GM19463 (cell line): ENCODE measurements at regions not wholly inside any gene's neighbourhood (a gene's known extent, or its start where the extent isn't known, plus 50 kb on each side); places are given as distances from the start of the nearest gene placed in this dataset.

Experiments
- ATAC-seq: cut with Tn5 transposase; IDR thresholded peaks from one replicate; pipeline ENCODE4 v1.9.1; 2021; ENCODE audit warnings: mild to moderate bottlenecking, moderate library complexity; ENCODE audit not compliant: unreplicated experiment

DNA sequence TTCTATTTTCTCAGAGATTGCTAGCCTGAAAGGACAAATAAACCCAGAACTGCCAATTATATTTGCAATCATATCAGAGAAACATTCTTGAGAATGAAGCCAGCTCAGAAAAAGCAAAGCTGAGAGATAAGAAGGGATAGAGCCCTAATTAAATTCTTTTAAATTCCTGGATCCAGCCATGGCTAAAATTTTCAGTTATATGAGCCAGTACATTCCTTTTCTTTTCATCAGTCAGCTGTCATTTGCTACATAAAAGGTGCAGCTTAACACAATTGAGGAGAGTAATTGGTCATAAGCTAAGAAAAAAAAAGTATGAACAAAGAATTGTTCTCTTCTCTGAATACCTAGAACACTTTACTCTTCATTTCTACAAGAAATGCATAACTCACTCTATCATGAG is 303.5 kb upstream of the FIGN start:
- ATAC-seq = no peak

DNA sequence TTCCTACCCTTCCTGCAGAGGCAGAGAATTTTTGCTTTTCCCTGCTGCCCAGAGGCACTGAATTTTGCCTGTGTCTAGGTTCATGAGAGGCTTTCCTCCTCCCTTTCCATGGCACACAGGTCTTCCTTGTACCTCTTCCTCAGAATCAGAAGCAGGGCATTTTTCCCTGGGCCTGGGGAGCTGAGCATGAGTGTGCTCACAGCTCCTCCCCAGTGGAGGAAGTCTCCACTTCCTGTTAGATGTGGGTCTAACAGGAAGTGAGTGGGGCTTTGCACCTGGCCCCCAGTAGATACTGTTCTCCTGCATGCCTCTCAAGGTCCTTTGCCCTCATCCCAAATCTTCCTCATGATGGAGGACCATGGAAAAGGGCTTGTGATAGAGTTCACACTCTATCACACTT is 297.2 kb upstream of the FIGN start:
- ATAC-seq = no peak

DNA sequence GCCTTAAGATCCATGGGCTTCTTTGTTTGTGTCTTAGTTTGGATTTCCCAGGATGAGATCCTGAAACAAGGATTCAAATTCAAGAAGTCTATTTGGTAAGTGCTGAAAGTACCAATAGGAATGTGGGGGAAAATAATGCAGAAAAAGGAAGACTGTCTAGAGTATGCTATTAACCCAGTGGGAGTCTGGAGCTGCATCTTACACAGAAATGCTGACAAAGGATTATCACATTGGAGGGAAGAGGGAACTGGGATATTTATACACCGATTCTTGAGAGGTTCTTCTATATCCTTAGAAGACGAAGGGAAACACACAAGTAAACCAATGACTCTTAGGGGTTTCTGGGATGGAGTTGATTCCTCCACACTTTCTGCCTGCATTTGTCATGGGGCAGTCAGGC is 294.8 kb upstream of the FIGN start:
- no peak for ATAC-seq

DNA sequence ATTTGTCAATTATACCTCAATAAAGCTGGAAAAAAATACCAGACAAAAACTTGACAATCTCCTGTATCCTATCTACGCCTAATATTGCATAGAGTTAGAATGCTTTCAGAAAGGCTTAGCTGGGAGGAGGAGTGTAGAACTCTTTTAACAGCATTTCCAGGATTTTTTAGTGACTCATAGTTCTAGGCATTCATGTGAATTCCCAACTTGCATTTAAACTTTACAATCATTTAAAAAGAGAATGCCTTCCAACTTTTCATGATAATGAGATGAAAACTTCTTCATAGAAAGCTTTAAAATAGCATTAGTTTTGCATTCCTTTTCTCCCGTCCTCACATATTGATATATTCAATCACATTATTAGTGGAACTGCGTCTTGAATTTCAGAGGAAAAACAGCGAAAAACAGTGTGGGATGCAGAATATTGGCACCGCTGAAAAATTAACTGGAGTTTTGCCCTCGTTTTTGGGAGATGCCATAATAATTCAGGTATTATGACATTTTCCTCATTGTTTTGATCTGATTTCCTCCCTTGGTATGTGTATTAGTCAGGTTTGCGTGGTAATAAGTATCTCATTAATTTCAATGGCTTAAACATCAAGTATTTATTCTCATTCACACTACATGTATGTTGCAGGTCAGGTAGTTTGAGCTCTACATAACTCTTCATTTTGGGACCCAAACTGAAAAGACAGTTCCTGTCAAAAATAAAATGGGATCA is 293.2 kb upstream of the FIGN start:
- ATAC-seq = no peak

DNA sequence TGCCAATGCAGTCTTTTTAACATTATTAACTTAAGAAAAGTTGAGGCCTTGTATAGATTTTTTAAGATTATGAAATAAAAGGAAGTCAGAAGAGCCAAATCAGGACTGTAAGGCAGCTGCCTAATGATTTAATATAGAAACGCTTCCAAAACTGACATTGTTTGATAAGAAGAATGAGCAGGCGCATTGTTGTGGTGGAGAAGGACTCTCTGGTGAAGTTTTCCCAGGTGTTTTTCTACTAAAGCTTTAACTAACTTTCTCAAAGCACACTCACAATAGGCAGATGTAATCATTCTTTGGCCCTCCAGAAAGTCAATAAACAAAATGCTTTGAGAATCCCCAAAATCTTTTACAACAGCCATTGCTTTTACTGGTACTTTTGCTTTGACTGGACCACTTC is 288.6 kb upstream of the FIGN start:
- no peak for ATAC-seq

DNA sequence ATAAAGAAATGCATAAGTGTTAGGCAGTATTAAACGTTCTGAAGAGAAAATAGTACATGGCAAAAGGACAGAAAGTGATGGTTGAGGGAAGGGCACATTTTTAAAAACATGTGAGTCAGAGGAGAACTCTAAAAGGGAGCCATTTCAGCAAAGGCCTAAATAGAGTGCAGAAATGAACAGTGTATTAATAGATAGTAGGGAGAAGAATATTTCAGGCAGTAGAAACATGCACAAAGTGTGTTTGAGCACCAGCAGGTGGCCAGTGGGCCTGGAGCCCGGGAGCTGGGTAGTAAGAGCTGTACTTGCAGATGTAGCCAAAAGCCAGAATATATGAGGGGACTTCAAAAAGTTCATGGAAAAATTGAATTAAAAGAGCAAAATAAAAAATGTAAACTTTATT is 288.1 kb upstream of the FIGN start:
- ATAC-seq = no peak

DNA sequence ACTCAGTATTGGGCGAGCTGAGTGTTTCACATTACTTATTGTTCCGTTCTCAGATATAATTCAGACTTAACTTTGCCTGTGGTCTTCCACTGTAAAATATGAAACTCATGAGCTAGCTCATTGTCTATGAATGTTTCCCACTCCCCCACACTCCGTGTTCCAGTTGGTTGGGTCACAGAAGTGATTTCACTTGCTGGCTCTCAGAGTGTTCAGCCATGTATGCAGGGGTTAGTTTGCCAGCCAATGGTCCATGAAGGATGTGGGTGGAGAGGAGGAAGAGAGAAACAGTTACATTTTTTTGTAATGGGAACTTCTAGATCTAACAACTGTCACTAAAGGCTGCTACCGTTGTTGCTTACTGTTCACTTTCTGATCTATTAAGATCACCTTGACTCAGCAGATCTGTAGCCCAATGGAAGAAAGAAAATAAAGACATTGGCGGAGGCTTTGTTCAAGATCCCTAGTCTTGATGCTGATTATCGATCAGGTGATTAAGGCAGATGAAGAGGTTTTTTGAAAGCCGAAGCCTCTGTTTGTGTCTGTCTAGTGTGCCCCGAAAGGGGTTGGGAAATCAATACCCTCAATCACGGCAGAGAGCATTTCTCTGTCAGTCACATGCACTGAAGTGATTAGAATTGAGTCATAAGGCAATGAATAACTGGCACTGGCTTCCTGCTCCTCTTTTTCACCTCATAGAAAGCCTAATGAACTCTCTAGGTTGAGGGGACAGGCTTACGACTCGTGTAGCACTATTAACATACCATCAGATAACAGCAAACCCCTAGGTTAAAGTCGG is 279.7 kb upstream of the FIGN start:
- ATAC-seq = peak; percentile 93

DNA sequence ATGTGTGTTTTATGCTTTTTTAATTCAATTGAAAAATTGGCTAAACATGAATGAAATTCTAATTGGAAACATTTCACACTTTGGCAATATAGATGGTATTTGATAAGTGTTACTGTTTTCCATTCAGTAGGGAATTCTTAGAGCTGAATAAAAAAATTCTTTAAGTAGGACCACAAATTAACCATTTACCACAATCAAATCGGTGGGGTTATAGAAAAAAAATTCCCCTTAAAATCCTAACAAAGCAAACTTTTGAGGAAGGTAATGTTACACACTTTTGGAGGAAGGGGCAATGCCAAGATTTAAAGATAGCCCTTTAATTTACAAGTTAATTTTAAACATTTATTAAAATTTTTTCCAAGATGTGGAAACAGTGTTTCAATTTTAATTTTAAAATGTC is 279.0 kb upstream of the FIGN start:
- ATAC-seq = no peak

DNA sequence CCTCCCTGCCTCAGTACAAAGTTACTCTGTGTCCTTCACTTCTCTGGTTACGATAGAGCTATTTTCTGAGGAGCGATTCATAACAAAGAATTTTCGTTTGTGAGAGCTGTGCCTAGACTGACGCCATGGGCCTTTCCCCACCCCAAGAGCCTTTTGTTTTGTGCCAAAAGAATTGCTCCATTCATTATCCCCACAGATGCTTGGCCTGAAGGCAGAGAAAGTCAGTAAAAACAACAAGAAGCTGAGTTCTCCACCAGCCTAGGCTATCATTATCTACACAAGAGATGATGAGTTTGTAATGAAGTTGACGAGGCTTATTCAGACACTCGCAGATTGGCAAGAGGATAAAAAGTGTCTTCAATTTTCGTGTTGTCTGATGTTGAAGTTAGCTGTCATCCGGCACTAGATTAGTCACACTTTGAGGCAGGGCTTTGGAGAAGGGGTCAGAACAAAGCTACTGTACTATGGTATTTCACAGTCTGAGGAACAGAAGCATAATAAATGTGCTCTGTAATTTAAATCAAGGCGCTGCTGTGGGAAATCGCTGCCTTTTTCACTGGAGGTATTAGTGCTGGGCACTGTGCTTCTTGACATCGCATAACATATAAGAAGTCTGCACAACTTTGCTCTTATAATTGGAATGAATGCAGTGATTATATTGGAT is 278.4 kb upstream of the FIGN start:
- no peak for ATAC-seq

DNA sequence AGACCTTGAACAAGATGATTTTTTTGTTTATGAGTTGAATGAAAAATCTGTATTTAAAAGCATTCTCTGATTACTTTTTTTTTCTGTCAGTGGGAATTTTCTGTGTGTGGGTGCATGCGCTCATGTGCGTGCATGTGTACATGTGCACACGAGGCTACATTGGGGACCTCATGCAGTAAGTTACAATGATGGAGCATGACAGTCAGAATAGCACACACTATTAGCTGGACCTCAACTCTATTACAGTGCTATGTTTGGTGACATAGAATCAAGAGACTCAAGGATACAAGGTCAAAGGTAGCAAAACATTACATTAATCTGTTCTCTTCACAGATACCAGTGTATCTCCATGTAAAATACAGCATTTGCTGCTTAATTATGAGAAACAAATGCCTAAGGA is 276.8 kb upstream of the FIGN start:
- no peak for ATAC-seq

DNA sequence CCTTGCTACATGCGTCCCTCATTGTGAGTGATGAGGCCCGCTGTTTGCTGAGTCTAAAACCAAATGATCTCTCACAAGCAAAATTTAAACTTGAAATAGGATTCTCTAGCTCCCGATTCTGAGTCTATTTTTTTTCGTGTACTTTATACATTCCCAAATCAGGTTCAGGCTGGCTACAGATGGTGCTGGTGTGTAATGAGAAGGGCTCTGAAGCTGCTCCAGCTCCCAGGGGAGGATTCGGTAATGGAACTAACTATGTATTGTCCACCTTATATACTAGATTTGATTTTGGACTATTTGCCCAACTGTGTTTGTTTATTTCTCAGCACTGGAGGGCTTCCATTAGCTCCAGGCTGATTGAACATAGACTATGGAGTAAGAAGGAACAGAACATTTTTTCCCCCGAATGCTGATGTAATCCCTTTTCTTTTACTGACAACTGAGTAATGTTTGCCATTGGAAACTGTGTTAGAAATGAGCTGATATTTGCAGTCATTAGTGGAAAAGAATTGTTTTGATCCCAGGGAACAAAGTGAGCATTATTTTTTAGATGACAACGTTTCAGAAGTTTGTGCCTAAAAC is 274.0 kb upstream of the FIGN start:
- ATAC-seq = no peak

DNA sequence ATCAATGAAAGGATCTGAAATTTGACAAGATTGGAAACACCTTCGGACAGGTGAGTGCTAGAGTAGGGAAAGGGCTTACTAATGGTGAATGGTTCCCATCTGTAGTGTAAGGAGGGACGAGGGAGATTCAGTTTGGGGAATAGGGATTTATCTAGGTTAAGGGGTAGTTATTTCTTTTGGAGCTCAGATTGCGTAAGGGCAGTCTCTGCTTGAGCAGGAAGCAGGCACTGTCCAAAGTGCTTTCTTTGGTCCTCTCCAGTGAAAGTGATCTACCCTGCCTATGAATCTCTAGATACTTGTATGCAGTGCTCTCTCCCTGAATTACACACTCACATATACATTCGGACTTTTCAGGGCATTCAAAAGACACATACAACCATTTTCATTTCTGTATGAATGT is 272.9 kb upstream of the FIGN start:
- ATAC-seq = no peak

DNA sequence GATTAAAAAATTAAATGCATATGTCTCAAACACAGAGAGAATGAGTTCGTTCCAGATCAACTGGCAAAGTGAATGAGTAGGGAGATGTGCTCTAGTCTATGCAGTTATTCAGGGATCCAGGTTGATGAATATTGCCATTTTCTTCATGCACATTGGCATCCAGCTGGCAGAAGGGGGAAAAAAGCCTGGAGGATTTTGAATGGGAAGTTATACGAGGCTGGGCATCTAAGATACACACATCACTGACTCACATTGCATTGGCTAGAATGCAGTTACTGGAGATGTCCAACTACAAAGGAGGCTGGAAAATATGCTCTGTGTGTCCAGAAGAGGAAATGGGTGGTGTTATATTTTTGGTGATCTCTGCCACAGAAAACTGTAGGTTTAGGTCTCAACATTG is 270.9 kb upstream of the FIGN start:
- no peak for ATAC-seq

DNA sequence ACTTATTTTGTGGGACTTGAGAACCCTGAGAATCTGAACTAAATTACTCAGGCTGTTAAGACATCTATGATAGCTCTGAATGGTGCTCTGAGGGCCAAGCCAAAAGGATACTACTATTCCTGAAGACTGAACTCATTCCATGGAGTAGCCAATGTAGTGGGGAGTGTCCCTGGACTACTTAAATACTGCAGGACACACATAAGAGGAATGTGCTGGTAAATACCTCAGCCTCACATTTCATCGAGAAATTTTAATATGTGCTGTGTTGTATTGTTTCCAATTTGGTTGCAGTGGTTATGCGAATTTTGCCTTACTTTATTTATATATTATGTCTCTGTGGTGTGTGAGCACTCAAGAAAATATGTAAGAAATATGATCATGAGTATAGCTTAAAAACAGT is 264.4 kb upstream of the FIGN start:
- ATAC-seq = no peak

DNA sequence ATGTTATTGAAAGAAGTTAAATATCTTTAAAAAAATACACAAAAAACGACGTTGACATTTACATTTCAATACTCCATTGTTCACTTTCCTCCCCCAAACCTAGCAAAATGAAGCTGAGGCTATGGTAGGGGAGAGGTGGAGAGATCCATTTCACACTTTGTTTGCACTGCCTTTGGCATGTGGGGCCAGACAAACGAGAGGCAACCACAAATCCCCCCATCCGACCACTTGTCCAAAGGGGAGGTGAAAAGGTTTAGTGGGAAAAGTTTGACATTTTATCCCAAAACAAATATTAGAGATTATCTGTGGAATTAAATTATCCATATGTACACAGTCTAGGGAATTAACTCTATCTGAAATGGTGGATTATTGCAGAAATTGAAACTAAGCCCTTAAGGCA is 261.7 kb upstream of the FIGN start:
- ATAC-seq = no peak

DNA sequence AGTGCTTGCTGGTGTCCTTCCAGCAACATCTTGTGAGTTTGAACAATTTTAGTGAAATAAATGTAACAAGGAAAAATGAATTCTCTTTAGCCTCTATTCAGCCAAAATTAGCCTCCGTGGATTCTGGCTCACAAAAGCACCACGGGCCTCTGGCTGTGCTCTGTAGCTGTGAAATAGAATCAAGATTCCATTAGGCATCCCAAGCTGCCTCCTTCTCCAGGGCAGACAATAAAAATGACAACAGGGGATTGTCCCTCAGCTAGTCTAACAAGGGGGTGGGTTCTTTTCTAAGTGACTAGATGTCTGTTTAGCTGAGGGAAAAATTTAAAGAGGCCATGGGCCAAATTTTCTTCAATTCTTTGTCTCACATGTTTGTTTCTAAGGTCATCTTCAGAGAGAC is 254.7 kb upstream of the FIGN start:
- no peak for ATAC-seq

DNA sequence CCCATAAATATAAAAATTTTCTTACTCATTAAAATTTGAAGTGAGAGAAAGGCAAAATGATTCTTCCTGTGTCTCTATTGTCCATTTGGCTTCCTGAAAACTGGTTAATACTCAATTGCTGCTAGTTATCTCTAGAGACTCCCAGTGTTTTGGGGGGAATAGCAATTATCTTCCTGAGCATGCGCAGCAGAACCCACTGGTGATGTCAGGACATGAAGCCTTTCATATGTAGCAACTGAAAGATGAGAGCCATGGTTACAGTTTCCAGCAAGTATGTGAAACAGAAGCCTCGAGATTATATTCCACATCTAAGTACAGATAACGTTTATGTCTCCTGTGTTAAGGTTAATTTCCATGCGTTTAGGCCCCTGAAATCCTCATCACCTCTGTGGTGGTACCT is 254.3 kb upstream of the FIGN start:
- no peak for ATAC-seq

DNA sequence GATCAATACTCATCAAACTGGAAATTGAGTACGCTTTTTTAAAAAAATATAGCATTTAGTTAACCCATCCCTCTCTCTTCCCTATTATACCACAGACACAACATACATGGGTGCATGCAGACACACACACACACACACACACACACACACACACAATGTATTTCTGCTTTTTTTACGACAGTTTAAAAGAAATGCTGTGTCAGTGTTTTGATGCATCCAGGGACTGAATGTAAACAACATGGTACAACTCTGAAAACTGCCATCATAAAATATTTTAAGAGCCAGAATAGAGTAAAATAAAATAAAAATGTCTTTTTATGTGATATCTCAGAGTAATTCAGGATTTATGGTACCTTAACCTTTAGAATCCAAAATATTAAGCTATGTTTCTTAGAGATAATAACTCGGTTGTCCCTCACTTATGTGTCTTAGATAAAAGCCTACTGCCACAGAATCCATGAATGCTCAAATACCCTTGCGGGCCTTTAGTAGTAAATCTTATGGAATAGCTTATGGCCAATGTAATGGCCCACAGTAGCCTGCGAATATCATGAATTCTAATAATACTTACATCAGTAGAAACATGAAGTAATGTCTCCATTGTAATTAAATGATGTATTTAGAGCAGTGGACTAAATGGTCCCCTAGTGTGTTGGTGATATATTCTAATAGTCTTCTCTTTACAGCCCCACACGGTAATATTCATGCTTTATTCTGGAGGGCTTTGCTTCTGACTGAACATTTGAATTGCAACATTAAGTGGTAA is 251.6 kb upstream of the FIGN start:
- ATAC-seq = no peak

DNA sequence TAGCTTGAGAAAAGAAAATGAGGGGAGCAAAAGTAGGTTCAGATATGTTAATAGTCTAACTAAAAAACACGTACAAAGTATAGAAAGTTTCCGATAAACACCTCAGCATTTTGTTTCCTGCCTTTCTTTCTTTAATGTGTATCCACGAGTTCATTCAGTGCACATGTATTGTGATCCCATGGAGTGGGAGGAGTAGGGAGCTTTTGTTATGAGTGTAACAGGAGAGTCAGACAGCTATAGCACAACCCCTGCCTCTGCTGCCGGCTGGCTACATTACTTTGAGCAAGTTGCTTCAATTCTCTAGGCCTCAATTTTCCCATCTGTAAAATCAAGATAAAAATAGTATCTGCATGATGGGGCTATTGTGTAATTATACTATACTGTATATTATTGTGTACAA is 249.2 kb upstream of the FIGN start:
- ATAC-seq = no peak

DNA sequence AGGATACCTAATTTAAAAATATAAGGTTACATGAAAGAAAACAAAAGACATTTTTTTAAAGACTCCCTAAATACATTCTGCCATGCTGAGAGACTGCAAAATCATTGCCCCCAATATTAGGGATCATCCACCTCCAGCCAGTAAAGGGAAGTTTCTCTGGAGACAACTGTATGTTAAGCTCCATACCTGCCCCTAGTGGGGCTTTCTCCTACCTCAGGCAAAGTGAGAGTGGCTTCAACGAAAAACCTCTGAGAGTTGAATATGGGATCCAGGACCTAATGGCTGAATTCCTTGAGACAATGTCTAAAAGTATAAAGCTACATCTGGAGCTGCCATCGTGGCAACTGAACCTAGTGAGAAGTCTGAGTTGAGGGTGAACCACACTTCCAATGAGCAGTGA is 248.1 kb upstream of the FIGN start:
- ATAC-seq = no peak

DNA sequence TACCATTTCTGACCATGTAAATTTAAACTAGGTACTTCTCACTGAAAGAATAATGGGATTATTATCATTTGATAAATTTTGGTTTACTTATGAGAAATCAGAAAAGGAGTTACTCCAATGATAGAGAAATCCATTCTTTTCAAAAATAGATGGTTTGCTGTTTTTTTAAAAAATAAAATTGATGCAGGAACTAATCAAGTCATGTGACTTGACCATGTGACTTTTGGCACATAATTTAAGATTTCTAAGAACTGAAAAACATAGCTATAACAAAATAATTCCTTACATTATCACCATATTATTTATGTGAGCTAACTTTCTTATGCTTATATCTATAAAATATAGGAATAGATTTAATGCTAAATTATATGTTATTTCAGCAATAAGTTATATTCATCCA is 247.1 kb upstream of the FIGN start:
- no peak for ATAC-seq
